ENCODE measurements at regions not wholly inside any gene's neighbourhood (a gene's known extent, or its start where the extent isn't known, plus 50 kb on each side); places are given as distances from the start of the nearest gene placed in this dataset.
"Not testable (repeated sequence)": the region's sequence is repeated elsewhere in the genome, so short reads cannot be mapped to it uniquely, and the experiment has no call there.

- no peak for DNase-seq
Observed at GRCh38 chr11:129733384-129733783, 82.3 kb upstream of the TMEM45B start.

- no peak for DNase-seq
Observed at GRCh38 chr11:129733981-129734380, 81.7 kb upstream of the TMEM45B start.

DNA sequence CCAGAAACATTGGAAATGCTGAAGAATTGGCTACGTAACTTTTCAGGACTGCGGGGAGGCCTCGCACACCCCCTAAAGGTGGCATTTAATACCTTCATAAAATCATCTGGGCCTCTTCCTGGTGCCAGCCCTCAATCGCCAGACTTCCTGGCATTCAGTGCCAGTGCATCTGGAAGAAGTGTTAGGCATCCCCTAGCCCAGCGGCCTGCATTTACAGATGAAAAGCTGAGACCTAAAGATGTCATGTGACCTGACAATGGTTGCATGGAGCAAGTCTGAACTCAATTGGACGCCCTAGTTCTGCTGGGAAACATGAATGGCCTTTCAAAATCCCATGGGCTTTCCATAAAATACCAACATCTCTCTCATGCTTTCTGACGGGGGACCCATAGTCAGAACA lies 81.0 kb upstream of the TMEM45B start:
- no peak for DNase-seq

- no peak for DNase-seq
Observed at GRCh38 chr11:129737831-129738230, 77.8 kb upstream of the TMEM45B start.

GRCh38 chr11:129738242-129738641 lies 77.4 kb upstream of the TMEM45B start:
- DNase-seq = no peak

DNA sequence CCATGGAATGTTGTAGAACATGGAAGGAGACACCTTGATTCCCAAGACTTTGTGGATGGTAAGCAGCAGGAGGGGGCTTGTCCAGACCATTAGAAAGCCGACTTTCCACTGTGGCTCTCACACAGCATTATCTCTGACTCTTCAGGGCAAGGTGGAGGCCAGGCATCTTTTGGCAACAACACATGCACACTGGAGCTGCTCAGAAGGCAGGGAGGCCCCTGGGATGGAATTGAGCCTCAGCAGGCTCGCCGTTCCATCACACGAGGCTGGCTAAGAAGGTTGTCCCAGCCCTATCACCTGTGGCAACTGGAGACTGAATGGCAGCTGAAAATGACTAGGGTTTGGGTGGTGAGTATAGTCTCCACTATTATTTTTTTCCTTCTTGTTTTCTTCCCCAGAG lies 76.3 kb upstream of the TMEM45B start:
- DNase-seq = no peak

DNA sequence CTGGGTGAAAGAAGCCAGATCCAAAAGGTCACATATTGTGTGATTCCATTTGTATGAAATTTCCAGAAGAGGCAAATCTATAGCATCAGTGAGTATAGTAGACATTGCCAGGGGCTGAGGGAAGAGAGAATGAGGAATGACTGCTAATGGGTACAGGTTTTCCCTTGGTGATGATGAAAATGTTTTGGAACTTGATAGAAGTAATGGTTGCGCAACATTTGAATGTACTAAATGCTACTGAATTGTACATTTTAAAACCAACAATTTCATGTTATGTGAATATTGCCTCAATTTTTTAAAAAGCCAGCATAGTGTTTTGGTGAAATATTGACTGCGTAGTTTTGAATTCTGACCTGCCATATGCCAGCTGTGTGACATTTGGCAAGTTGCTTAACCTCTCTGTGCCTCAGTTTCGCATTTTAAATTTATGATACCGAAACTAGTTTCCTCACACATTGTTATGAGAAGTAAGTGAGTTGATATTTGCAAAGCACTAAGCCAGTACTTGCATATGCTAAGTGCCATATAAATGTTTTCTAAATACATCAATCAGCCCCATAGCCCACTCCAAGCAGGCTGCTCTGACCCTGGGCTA lies 75.4 kb upstream of the TMEM45B start:
- no peak for DNase-seq

- DNase-seq = no peak
Observed at GRCh38 chr11:129743112-129743815, 72.4 kb upstream of the TMEM45B start.

GRCh38 chr11:129747071-129747470 lies 68.6 kb upstream of the TMEM45B start:
- no peak for DNase-seq

DNA sequence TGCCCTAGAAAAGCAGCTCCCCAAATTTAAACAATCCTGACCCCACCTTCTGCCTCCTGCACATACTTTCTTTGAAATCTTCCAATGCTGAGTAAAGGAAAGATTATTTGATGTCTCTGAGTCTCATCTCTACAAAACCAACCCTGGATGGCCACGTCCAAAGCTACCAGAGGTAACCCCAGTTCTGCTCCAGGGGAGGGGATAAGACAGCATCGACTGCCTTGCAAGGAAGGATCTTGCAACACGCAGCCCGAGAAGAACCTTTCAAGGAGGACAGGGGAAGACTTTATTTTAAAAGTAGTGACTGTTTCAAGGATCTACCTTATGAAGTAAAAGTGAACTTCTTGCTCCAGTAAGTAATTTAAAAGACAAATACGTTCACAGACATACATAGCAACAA lies 66.5 kb upstream of the TMEM45B start:
- DNase-seq = no peak

DNA sequence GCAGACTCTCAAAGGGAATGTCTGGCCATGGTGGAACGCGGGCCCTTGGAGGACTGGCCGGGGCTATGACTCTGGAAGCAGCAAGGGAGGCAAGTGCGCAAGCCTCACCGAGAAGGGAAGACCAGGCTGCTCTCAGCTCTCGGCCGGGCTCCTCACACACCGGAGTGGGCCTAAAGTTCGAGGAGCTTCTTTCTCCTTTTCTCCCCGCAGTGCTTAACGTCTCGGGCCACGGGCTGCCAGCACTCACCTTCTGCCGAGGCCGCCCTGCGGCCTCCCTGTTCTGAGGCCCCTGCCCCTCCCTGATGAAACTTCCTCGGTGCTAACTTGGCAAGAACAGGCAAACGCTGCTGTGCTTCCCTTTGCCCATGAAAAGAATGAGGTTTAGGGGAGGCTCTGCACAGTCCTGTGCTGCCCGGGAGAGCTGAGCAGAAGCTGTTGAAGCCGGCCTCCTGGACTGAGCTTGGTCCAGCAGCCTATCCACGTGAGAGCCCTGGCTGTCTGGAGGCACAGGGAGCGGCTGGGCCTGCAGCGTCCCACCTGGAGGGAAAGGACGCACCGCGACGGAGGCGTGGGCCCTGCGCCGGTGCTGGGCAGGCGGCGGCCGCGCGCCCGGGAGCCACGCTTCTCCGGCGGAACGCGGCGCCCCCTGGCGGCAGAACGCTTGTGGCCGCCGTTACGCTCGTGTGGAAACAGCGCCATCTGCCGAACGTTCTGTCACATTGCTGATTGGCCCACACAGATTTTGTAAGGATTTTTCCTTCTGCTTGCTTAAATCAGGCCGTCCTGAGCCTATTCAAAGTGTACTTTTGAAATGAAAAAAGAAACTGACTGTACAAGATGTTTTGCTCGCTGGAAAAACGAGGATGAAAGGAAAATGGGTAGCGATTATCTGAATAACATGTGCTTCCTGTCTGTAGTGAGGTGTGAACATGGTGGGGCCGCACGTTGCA lies 65.0 kb upstream of the TMEM45B start:
- DNase-seq = peak; percentile 75 to 79

DNA sequence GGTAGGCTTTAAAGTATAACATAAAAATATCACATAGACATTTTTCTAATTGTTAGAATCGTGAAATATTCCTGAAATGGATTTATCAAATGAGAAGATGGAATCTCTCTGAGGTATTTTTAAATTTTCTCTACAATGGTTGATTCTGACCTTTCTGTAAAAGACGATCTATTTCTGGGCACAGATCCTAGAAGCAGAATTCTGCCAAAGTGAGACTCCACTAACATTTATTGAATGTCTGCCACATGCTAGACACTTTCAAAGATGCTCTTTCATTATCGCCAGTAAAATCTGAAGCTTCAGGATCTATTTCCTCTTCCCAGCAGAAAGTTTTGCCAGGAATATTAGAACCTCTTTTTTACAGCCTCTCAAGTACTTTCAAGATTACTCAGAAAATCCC lies 64.1 kb upstream of the TMEM45B start:
- no peak for DNase-seq

DNA sequence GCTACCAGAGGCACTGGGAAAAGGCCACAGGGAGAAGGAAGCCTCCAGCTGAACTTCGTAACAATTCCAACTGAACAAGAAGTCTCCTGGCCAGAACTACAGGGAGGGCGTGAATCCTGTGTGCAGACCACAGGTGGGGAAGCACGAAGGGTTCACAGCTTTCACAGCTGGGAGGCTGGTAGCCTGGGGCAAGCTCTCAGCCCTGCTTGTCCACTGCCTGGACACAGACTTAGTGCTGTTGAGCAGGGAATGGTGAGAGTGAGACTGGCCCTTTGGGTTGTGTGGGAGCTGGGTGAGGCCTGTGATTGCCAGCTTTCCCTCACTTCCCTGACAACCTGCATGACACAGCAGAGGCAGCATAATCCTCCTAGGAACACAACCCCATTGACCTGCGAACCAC lies 52.1 kb upstream of the TMEM45B start:
- DNase-seq = not testable (repeated sequence)

DNA sequence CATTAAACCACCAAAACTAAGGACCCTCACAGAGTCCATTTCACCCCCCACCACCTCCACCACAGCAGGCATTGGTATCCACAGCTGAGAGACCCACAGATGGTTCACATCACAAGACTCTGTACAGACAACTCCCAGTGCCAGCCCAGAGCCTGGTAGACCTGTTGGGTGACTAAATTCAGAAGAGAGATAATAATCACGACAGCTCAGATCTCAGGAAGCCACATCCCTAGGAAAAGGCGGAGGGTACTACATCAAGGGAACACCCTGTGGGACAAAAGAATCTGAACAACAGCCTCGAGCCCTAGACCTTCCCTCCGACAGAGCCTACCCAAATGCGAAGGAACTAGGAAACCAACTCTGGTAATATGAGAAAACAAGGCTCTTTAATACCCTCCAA lies 51.4 kb upstream of the TMEM45B start:
- not testable (repeated sequence) for DNase-seq

Data from activated CD4-positive, alpha-beta T cell treated with anti-CD3 and anti-CD28 coated beads, Interleukin-2, amount 50 U/mL, for 48 hours (primary cell).